ENCODE measurements at regions not wholly inside any gene's neighbourhood (a gene's known extent, or its start where the extent isn't known, plus 50 kb on each side); places are given as distances from the start of the nearest gene placed in this dataset.

GRCh38 chr2:129237966-129238725 lies 741.3 kb upstream of the RAB6C start:
- DNase-seq (ENCODE audit: low spot score in 2 of 2): no peak
- Histone ChIP-seq H3K9me3 (peaks cover 0 to 8% (median 0%) of the 10 kb centered on the region in 4 donors), H3K27me3 (no peaks in the 10 kb centered on the region), H3K4me1 (no peaks in the 10 kb centered on the region), H3K4me3 (no peak overlapping the region), H3K36me3 (no peaks in the 10 kb centered on the region), H3K27ac (no peak overlapping the region)
- 88 to 95% methylated on average over 6 of the region's 6 CpGs for WGBS, 2 donors
- no peak for TF ChIP-seq POLR2A (IDR thresholded peaks at IDR 0.05)
- no peak for TF ChIP-seq EP300 (IDR thresholded peaks at IDR 0.05)
- TF ChIP-seq, protein P1, sequence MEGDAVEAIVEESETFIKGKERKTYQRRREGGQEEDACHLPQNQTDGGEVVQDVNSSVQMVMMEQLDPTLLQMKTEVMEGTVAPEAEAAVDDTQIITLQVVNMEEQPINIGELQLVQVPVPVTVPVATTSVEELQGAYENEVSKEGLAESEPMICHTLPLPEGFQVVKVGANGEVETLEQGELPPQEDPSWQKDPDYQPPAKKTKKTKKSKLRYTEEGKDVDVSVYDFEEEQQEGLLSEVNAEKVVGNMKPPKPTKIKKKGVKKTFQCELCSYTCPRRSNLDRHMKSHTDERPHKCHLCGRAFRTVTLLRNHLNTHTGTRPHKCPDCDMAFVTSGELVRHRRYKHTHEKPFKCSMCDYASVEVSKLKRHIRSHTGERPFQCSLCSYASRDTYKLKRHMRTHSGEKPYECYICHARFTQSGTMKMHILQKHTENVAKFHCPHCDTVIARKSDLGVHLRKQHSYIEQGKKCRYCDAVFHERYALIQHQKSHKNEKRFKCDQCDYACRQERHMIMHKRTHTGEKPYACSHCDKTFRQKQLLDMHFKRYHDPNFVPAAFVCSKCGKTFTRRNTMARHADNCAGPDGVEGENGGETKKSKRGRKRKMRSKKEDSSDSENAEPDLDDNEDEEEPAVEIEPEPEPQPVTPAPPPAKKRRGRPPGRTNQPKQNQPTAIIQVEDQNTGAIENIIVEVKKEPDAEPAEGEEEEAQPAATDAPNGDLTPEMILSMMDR (IDR thresholded peaks at IDR 0.05): no peak

- Histone ChIP-seq H3K27me3 (no peaks in the 10 kb centered on the region), H3K4me3 (no peak overlapping the region), H3K4me1 (no peaks in the 10 kb centered on the region), H3K9me3 (peaks cover 0 to 8% (median 0%) of the 10 kb centered on the region in 4 donors), H3K36me3 (no peaks in the 10 kb centered on the region), H3K27ac (no peak overlapping the region)
- TF ChIP-seq POLR2A (IDR thresholded peaks at IDR 0.05): no peak
- no peak for TF ChIP-seq EP300 (IDR thresholded peaks at IDR 0.05)
- TF ChIP-seq, protein P1 (IDR thresholded peaks at IDR 0.05): no peak
- no peak for DNase-seq (ENCODE audit: low spot score in 2 of 2)
- 94 to 95% methylated on average over 2 of the region's 2 CpGs for WGBS, 2 donors
Observed at GRCh38 chr2:129239141-129239540, 740.3 kb upstream of the RAB6C start.

- peaks cover 0 to 8% (median 0%) of the 10 kb centered on the region in 4 donors for H3K9me3 ChIP-seq
- DNase-seq (ENCODE audit: low spot score in 2 of 2): no peak
- no peaks in the 10 kb centered on the region for H3K4me1 ChIP-seq
- TF ChIP-seq POLR2A (IDR thresholded peaks at IDR 0.05): no peak
- TF ChIP-seq, protein P1 (IDR thresholded peaks at IDR 0.05): no peak
- WGBS, 2 donors: 80 to 84% methylated on average over 3 of the region's 3 CpGs
- no peaks in the 10 kb centered on the region for H3K27me3 ChIP-seq
- H3K27ac ChIP-seq: no peak overlapping the region
- H3K36me3 ChIP-seq: no peaks in the 10 kb centered on the region
- no peak overlapping the region for H3K4me3 ChIP-seq
Observed at GRCh38 chr2:129240061-129240460, 739.4 kb upstream of the RAB6C start.

GRCh38 chr2:129242269-129242668 lies 737.2 kb upstream of the RAB6C start:
- Histone ChIP-seq H3K27me3 (no peaks in the 10 kb centered on the region), H3K4me3 (no peak overlapping the region), H3K4me1 (no peaks in the 10 kb centered on the region), H3K36me3 (no peaks in the 10 kb centered on the region), H3K9me3 (peaks cover 0 to 4% (median 0%) of the 10 kb centered on the region in 4 donors), H3K27ac (no peak overlapping the region)
- no peak for TF ChIP-seq EP300 (IDR thresholded peaks at IDR 0.05)
- TF ChIP-seq POLR2A (IDR thresholded peaks at IDR 0.05): no peak
- TF ChIP-seq, protein P1 (IDR thresholded peaks at IDR 0.05): no peak
- WGBS, 2 donors: 70 to 76% methylated on average over 5 of the region's 5 CpGs
- DNase-seq (ENCODE audit: low spot score in 2 of 2): no peak

- H3K36me3 ChIP-seq: no peaks in the 10 kb centered on the region
- no peak for TF ChIP-seq EP300 (IDR thresholded peaks at IDR 0.05)
- no peak for TF ChIP-seq POLR2A (IDR thresholded peaks at IDR 0.05)
- TF ChIP-seq, protein P1 (IDR thresholded peaks at IDR 0.05): no peak
- no peak overlapping the region for H3K27ac ChIP-seq
- H3K27me3 ChIP-seq: no peaks in the 10 kb centered on the region
- 75 to 84% methylated on average over 3 of the region's 3 CpGs for WGBS, 2 donors
- no peak overlapping the region for H3K4me3 ChIP-seq
- H3K4me1 ChIP-seq: no peaks in the 10 kb centered on the region
- peaks cover 0 to 4% (median 0%) of the 10 kb centered on the region in 4 donors for H3K9me3 ChIP-seq
- no peak for DNase-seq (ENCODE audit: low spot score in 2 of 2)
Observed at GRCh38 chr2:129247751-129248150, 731.7 kb upstream of the RAB6C start.
